ENCODE measurements at regions not wholly inside any gene's neighbourhood (a gene's known extent, or its start where the extent isn't known, plus 50 kb on each side); places are given as distances from the start of the nearest gene placed in this dataset.

GRCh38 chr3:104537323-104537722, 829.4 kb upstream of the ALCAM start:
- Histone ChIP-seq H3K4me3 (no peak overlapping the region), H3K4me1 (no peaks in the 10 kb centered on the region), H3K9me3 (no peaks in the 10 kb centered on the region), H3K36me3 (ENCODE audit: insufficient read depth in 1 of 2, low read depth in 1 of 2) (no peaks in the 10 kb centered on the region), H3K27ac (no peak overlapping the region), H3K27me3 (ENCODE audit: insufficient read depth in 3 of 3, low read length in 2 of 3) (no peaks in the 10 kb centered on the region)
- TF ChIP-seq, protein P1, sequence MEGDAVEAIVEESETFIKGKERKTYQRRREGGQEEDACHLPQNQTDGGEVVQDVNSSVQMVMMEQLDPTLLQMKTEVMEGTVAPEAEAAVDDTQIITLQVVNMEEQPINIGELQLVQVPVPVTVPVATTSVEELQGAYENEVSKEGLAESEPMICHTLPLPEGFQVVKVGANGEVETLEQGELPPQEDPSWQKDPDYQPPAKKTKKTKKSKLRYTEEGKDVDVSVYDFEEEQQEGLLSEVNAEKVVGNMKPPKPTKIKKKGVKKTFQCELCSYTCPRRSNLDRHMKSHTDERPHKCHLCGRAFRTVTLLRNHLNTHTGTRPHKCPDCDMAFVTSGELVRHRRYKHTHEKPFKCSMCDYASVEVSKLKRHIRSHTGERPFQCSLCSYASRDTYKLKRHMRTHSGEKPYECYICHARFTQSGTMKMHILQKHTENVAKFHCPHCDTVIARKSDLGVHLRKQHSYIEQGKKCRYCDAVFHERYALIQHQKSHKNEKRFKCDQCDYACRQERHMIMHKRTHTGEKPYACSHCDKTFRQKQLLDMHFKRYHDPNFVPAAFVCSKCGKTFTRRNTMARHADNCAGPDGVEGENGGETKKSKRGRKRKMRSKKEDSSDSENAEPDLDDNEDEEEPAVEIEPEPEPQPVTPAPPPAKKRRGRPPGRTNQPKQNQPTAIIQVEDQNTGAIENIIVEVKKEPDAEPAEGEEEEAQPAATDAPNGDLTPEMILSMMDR (IDR thresholded peaks at IDR 0.05), result no peak
- ATAC-seq (no peak), DNase-seq (no peak)
- intact Hi-C loops (cut with DNase I), result no loop called here
- whole genome bisulfite sequencing, 3 donors, result 86 to 90% (median 88%) methylated on average over 3 of the region's 3 CpGs

DNA sequence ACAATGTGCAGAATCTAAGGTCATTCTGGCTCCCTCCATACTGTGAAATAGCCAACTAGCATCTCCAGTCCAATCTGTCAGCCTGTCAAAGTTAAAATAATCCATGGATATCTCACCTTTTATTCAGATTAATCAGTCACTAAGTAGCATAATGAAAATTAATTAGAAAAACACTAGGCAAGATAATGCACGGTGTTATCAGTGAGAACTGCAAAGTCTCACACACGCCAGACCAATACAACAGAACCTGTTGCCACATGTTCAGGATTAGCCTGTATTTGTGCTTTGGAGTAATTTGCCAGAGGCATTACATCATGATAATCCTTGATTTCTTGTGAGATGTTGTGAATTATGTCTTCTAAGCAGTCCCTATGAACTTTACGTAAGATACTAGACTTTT, 820.4 kb upstream of the ALCAM start:
- Histone ChIP-seq H3K9me3 (no peaks in the 10 kb centered on the region), H3K27ac (no peak overlapping the region), H3K4me1 (no peaks in the 10 kb centered on the region), H3K27me3 (ENCODE audit: insufficient read depth in 3 of 3, low read length in 2 of 3) (no peaks in the 10 kb centered on the region), H3K36me3 (ENCODE audit: insufficient read depth in 1 of 2, low read depth in 1 of 2) (no peaks in the 10 kb centered on the region), H3K4me3 (no peak overlapping the region)
- 64 to 82% (median 65%) methylated on average over 3 of the region's 3 CpGs for WGBS, 3 donors
- TF ChIP-seq, protein P1 (IDR thresholded peaks at IDR 0.05), result no peak
- intact Hi-C loops (cut with DNase I), result no loop called here
- DNase-seq, result no peak
- no peak for ATAC-seq

DNA sequence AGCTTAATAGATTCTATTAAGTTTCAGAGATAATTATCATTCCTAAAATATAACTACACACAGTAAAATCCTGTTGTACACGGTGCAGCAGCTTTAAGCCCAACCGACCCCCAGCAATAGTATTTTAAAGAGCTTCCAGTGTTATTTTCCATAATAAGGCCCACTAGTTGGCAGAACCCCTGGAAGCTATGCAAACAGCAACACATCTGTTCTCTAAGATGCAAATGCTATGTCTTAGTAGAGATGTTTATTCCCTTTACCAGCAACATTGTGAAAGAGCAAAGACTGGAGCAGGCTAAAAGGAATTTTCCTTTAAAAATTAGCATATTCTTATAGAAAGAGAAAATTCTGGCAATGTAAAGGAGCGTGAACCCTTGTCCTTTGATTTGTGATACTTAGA, 819.7 kb upstream of the ALCAM start:
- Histone ChIP-seq H3K4me1 (no peaks in the 10 kb centered on the region), H3K4me3 (no peak overlapping the region), H3K27ac (no peak overlapping the region), H3K9me3 (no peaks in the 10 kb centered on the region), H3K36me3 (ENCODE audit: insufficient read depth in 1 of 2, low read depth in 1 of 2) (no peaks in the 10 kb centered on the region), H3K27me3 (ENCODE audit: insufficient read depth in 3 of 3, low read length in 2 of 3) (no peaks in the 10 kb centered on the region)
- TF ChIP-seq, protein P1 (IDR thresholded peaks at IDR 0.05), result no peak
- 42 to 44% (median 43%) methylated on average over 3 of the region's 3 CpGs for WGBS, 3 donors
- ATAC-seq (no peak), DNase-seq (no peak)
- intact Hi-C loops (cut with DNase I), result no loop called here

- Histone ChIP-seq H3K4me1 (no peaks in the 10 kb centered on the region), H3K9me3 (no peaks in the 10 kb centered on the region), H3K4me3 (no peak overlapping the region), H3K36me3 (ENCODE audit: insufficient read depth in 1 of 2, low read depth in 1 of 2) (no peaks in the 10 kb centered on the region), H3K27ac (no peak overlapping the region), H3K27me3 (ENCODE audit: insufficient read depth in 3 of 3, low read length in 2 of 3) (no peaks in the 10 kb centered on the region)
- TF ChIP-seq, protein P1 (IDR thresholded peaks at IDR 0.05), result no peak
- no peak for DNase-seq
- 69 to 92% (median 82%) methylated on average over 8 of the region's 8 CpGs for WGBS, 3 donors
- no peak for ATAC-seq
- intact Hi-C loops (cut with DNase I), result no loop called here
These were observed 818.3 kb upstream of the ALCAM start for GRCh38 chr3:104548401-104548800.

GRCh38 chr3:104549099-104549714, 817.5 kb upstream of the ALCAM start:
- TF ChIP-seq, protein P1 (IDR thresholded peaks at IDR 0.05), result no peak
- DNase-seq, result no peak
- no peak overlapping the region for H3K27ac ChIP-seq
- intact Hi-C loops (cut with DNase I), result no loop called here
- no peaks in the 10 kb centered on the region for H3K4me1 ChIP-seq
- no peaks in the 10 kb centered on the region for H3K9me3 ChIP-seq
- no peak for ATAC-seq
- no peaks in the 10 kb centered on the region for H3K27me3 ChIP-seq (ENCODE audit: insufficient read depth in 3 of 3, low read length in 2 of 3)
- WGBS, 3 donors, result 66 to 70% (median 67%) methylated on average over 4 of the region's 4 CpGs
- no peak overlapping the region for H3K4me3 ChIP-seq
- no peaks in the 10 kb centered on the region for H3K36me3 ChIP-seq (ENCODE audit: insufficient read depth in 1 of 2, low read depth in 1 of 2)

Data from psoas muscle (tissue), 7 donors.